H9 (cell line): ENCODE measurements at regions not wholly inside any gene's neighbourhood (a gene's known extent, or its start where the extent isn't known, plus 50 kb on each side); places are given as distances from the start of the nearest gene placed in this dataset.

Source experiments
- DNase-seq: peaks from one replicate; pipeline ENCODE4 v3.0.0-alpha.2; 2017
- H2AFZ ChIP-seq: one replicate; pipeline ENCODE4 v1.6.1; 2013; ENCODE audit warnings: mild to moderate bottlenecking, low read length, control low read depth, moderate library complexity
- H2AK5ac ChIP-seq: 2 replicates; pipeline ENCODE4 v1.6.1; 2013; ENCODE audit warnings: low read length, control low read depth, mixed read lengths; ENCODE audit not compliant: insufficient read length
- H2BK120ac ChIP-seq: one replicate; pipeline ENCODE4 v1.6.1; 2013; ENCODE audit warnings: low read depth, mild to moderate bottlenecking, low read length, control low read depth, inconsistent platforms; ENCODE audit not compliant: poor library complexity, severe bottlenecking
- H2BK12ac ChIP-seq: 2 replicates; pipeline ENCODE4 v1.6.1; 2013; ENCODE audit warnings: low read length, control low read depth, mixed read lengths, low read depth; ENCODE audit not compliant: insufficient read length
- H2BK15ac ChIP-seq: 2 replicates; pipeline ENCODE4 v1.6.1; 2013; ENCODE audit warnings: low read depth, low read length, control low read depth
- H2BK20ac ChIP-seq: one replicate; pipeline ENCODE4 v1.6.1; 2013; ENCODE audit warnings: low read depth, mild to moderate bottlenecking, low read length, control low read depth, inconsistent platforms; ENCODE audit not compliant: poor library complexity, severe bottlenecking
- H2BK5ac ChIP-seq: 2 replicates; pipeline ENCODE4 v1.6.1; 2013; ENCODE audit warnings: low read length, control low read depth, mixed read lengths; ENCODE audit not compliant: insufficient read length
- H3K14ac ChIP-seq: 2 replicates; pipeline ENCODE4 v1.6.1; 2013; ENCODE audit warnings: low read length, control low read depth; ENCODE audit not compliant: insufficient read depth
- H3K18ac ChIP-seq: 2 replicates; pipeline ENCODE4 v1.6.1; 2013; ENCODE audit warnings: low read depth, mild to moderate bottlenecking, mixed read lengths, low read length, control low read depth; ENCODE audit not compliant: insufficient read length
- H3K23ac ChIP-seq: 2 replicates; pipeline ENCODE4 v1.6.1; 2013; ENCODE audit warnings: low read length, control low read depth, mixed read lengths, low read depth; ENCODE audit not compliant: insufficient read length
- H3K23me2 ChIP-seq: 2 replicates; pipeline ENCODE4 v1.6.1; 2013; ENCODE audit warnings: low read depth, mild to moderate bottlenecking, mixed read lengths, low read length, control low read depth; ENCODE audit not compliant: insufficient read length, poor library complexity, severe bottlenecking
- H3K27ac ChIP-seq: 2 replicates; pipeline ENCODE4 v1.5.1; 2013; ENCODE audit warnings: low read length, control low read depth, mixed read lengths, low read depth; ENCODE audit not compliant: insufficient read length
- H3K27me3 ChIP-seq: 2 replicates; pipeline ENCODE4 v1.6.1; 2013; ENCODE audit warnings: low read length, control low read depth, inconsistent platforms; ENCODE audit not compliant: insufficient read depth
- H3K4ac ChIP-seq: 2 replicates; pipeline ENCODE4 v1.6.1; 2013; ENCODE audit warnings: low read depth, mild to moderate bottlenecking, control low read depth, inconsistent platforms, low read length, moderate library complexity
- H3K4me1 ChIP-seq: 2 replicates; pipeline ENCODE4 v1.6.1; 2013; ENCODE audit warnings: low read length, control low read depth, inconsistent platforms; ENCODE audit not compliant: insufficient read depth
- H3K4me2 ChIP-seq: 2 replicates; pipeline ENCODE4 v1.6.1; 2013; ENCODE audit warnings: low read length, control low read depth, mixed read lengths; ENCODE audit not compliant: insufficient read length, insufficient read depth
- H3K56ac ChIP-seq: 2 replicates; pipeline ENCODE4 v1.6.1; 2013; ENCODE audit warnings: low read depth, mild to moderate bottlenecking, mixed read lengths, low read length, control low read depth; ENCODE audit not compliant: insufficient read length
- H3K79me1 ChIP-seq: 2 replicates; pipeline ENCODE4 v1.6.1; 2013; ENCODE audit warnings: low read depth, mild to moderate bottlenecking, moderate library complexity, low read length, control low read depth, inconsistent platforms; ENCODE audit not compliant: insufficient read depth, poor library complexity, severe bottlenecking
- H3K79me2 ChIP-seq: 2 replicates; pipeline ENCODE4 v1.6.1; 2013; ENCODE audit warnings: low read length, control low read depth, inconsistent platforms; ENCODE audit not compliant: insufficient read depth
- H3K9ac ChIP-seq: 2 replicates; pipeline ENCODE4 v1.6.1; 2013; ENCODE audit warnings: low read length, control low read depth, mixed read lengths; ENCODE audit not compliant: insufficient read length; ENCODE audit errors: extremely low read depth
- H3K9me3 ChIP-seq: one replicate; pipeline ENCODE4 v1.6.1; 2013; ENCODE audit warnings: low read depth, low read length, inconsistent platforms; ENCODE audit not compliant: control insufficient read depth
- H3T11ph ChIP-seq: one replicate; pipeline ENCODE4 v1.6.1; 2013; ENCODE audit warnings: mild to moderate bottlenecking, low read length, control low read depth, inconsistent platforms
- H4K20me1 ChIP-seq: one replicate; pipeline ENCODE4 v1.6.1; 2013; ENCODE audit not compliant: control insufficient read depth, insufficient read length, insufficient read depth
- H4K5ac ChIP-seq: 2 replicates; pipeline ENCODE4 v1.6.1; 2013; ENCODE audit warnings: low read depth, mild to moderate bottlenecking, mixed read lengths, low read length, control low read depth; ENCODE audit not compliant: insufficient read length
- H4K8ac ChIP-seq: replicated peaks from 2 replicates; pipeline ENCODE4 v1.6.1; 2013; ENCODE audit warnings: low read length, control low read depth, mixed read lengths, low read depth; ENCODE audit not compliant: insufficient read length
- H4K91ac ChIP-seq: 2 replicates; pipeline ENCODE4 v1.6.1; 2013; ENCODE audit warnings: low read depth, mild to moderate bottlenecking, moderate library complexity, mixed read lengths, low read length, control low read depth; ENCODE audit not compliant: insufficient read length
- H3K27ac Mint-ChIP-seq, 3 experiments: 2 replicates in 2 of 3; 3 replicates in 1 of 3; pipeline ENCODE4 v1.8.0; 2020 to 2021; ENCODE audit warnings: mixed read lengths in 3 of 3, mild to moderate bottlenecking in 1 of 3, moderate library complexity in 1 of 3
- H3K27me3 Mint-ChIP-seq: 2 replicates; pipeline ENCODE4 v1.8.0; 2021; ENCODE audit warnings: low read depth, mild to moderate bottlenecking, moderate library complexity, mixed read lengths
- H3K36me3 Mint-ChIP-seq, 3 experiments: 2 replicates in 2 of 3; 3 replicates in 1 of 3; pipeline ENCODE4 v1.8.0; 2020 to 2021; ENCODE audit warnings: low read depth in 3 of 3, mixed read lengths in 3 of 3; ENCODE audit not compliant: insufficient read depth in 1 of 3
- H3K4me1 Mint-ChIP-seq, 2 experiments: 2 replicates each; pipeline ENCODE4 v1.8.0; 2020; ENCODE audit warnings: mixed read lengths in 2 of 2
- H3K4me3 Mint-ChIP-seq, 2 experiments: 2 replicates in 1 of 2; 3 replicates in 1 of 2; pipeline ENCODE4 v1.8.0; 2020 to 2021; ENCODE audit warnings: mild to moderate bottlenecking in 2 of 2, mixed read lengths in 2 of 2, moderate library complexity in 1 of 2
- H3K9me3 Mint-ChIP-seq, 2 experiments: 2 replicates in 1 of 2; 3 replicates in 1 of 2; pipeline ENCODE4 v1.8.0; 2020; ENCODE audit warnings: mild to moderate bottlenecking in 2 of 2, mixed read lengths in 2 of 2, moderate library complexity in 1 of 2
- CTCF ChIP-seq: fragments of 200-600 bp; sonication (generic); conservative IDR thresholded peaks from 3 replicates; pipeline ENCODE4 v1.8.0; 2021; ENCODE audit warnings: antibody characterized with exemption, mild to moderate bottlenecking
- WGBS: extraction: QIAGEN DNeasy Blood & Tissue Kit; methylation state at CpG from one replicate; pipeline ENCODE4 v1.1.7; 2013; ENCODE audit warnings: missing lambda C conversion rate, low lambda C conversion rate, mixed read lengths; ENCODE audit not compliant: insufficient read length; ENCODE audit errors: extremely low coverage; 5-methylcytosine and 5-hydroxymethylcytosine counted together

- no peaks in the 10 kb centered on the region for H4K20me1 ChIP-seq
- no peak overlapping the region for H3K4me3 Mint-ChIP-seq
These were observed 72.2 kb upstream of the ADAMTS19 start for GRCh38 chr5:129387944-129388343.

More at GRCh38 chr5:129387944-129388343, 72.2 kb upstream of the ADAMTS19 start:
- Histone ChIP-seq H3K27ac (no peak overlapping the region), H2BK12ac (no peak overlapping the region), H4K8ac (no peak overlapping the region), H2AK5ac (no peak overlapping the region), H3K9me3 (no peaks in the 10 kb centered on the region), H3K23ac (no peak overlapping the region), H3K27me3 (no peaks in the 10 kb centered on the region), H3K14ac (no peak overlapping the region), H4K91ac (no peak overlapping the region), H3T11ph (no peak overlapping the region), H3K4me1 (no peaks in the 10 kb centered on the region), H2BK15ac (no peak overlapping the region), H4K5ac (no peak overlapping the region), H3K4ac (no peak overlapping the region), H2AFZ (no peak overlapping the region), H2BK5ac (no peak overlapping the region), H2BK120ac (no peak overlapping the region), H3K4me2 (no peak overlapping the region), H3K79me2 (no peaks in the 10 kb centered on the region), H2BK20ac (no peak overlapping the region), H3K18ac (no peak overlapping the region), H3K79me1 (no peaks in the 10 kb centered on the region), H3K9ac (no peak overlapping the region), H3K56ac (no peak overlapping the region), H3K23me2 (no peaks in the 10 kb centered on the region)
- no peaks in the 10 kb centered on the region for H3K27me3 Mint-ChIP-seq
- no peak overlapping the region for H3K27ac Mint-ChIP-seq
- no peaks in the 10 kb centered on the region for H3K9me3 Mint-ChIP-seq
- no peaks in the 10 kb centered on the region for H3K36me3 Mint-ChIP-seq
- no peak for DNase-seq
- H3K4me1 Mint-ChIP-seq = no peaks in the 10 kb centered on the region; a peak in 1 of 4 replicates
- no CpG with 5 or more reads among the region's 2 CpGs for WGBS
- TF ChIP-seq CTCF = no peak
